ENCODE measurements at regions not wholly inside any gene's neighbourhood (a gene's known extent, or its start where the extent isn't known, plus 50 kb on each side); places are given as distances from the start of the nearest gene placed in this dataset.

GRCh38 chr5:121350181-121350930, 501.3 kb upstream of the FTMT start (continued):
- TF ChIP-seq PBX3 (IDR thresholded peaks at IDR 0.05) (peak; percentile 53; the same call in 1 of the 2 replicates), NFIC (IDR thresholded peaks at IDR 0.05; ENCODE audit: borderline replicate concordance) (no peak; the same call in 1 of the 2 replicates), RXRA (IDR thresholded peaks at IDR 0.05; ENCODE audit: borderline replicate concordance, low read depth) (no peak)

- Histone ChIP-seq H2AFZ (ENCODE audit: low read depth) (no peak overlapping the region), H3K27ac (ENCODE audit: low read depth in 2 of 2, low read length in 1 of 2) (0 out of 4 replicates have a peak overlapping the region, but pooled peaks of 1 of the 2 experiments have one; percentile 1), H3K4me3 (ENCODE audit: low read depth in 2 of 2, low read length in 1 of 2) (no peak overlapping the region), H3K27me3 (ENCODE audit: insufficient read depth) (no peaks in the 10 kb centered on the region), H3K9me3 (no peaks in the 10 kb centered on the region), H3K79me2 (ENCODE audit: insufficient read depth) (no peaks in the 10 kb centered on the region), H3F3A (replicated peaks; ENCODE audit: insufficient read depth) (no peaks in the 10 kb centered on the region), H3K36me3 (replicated peaks in 1 of 2; ENCODE audit: control insufficient read depth in 1 of 2, insufficient read depth in 2 of 2, low read length in 1 of 2) (no peaks in the 10 kb centered on the region), H3K9ac (no peak overlapping the region), H3K9me2 (no peaks in the 10 kb centered on the region), H3K4me2 (no peak overlapping the region), H3K4me1 (ENCODE audit: control insufficient read depth in 1 of 2, insufficient read depth in 2 of 2, low read depth in 1 of 2, low read length in 1 of 2) (0 out of 4 replicates have a peak, but pooled peaks cover 0 to 11% of the 10 kb centered on the region in 2 experiments), H4K20me1 (ENCODE audit: insufficient read depth) (no peaks in the 10 kb centered on the region)
- WGBS (ENCODE audit: low lambda C conversion rate): 37% methylated on average over 3 of the region's 3 CpGs
- ChIA-PET POLR2A (no interaction called here), CTCF (no interaction called here)
- DNase-seq: no peak
- TF ChIP-seq CHD2 (IDR thresholded peaks at IDR 0.05; ENCODE audit: low read length, partially characterized antibody) (no peak), TEAD4 (IDR thresholded peaks at IDR 0.05; ENCODE audit: borderline replicate concordance, insufficient read depth) (no peak), FOSL2 (IDR thresholded peaks at IDR 0.05; ENCODE audit: borderline replicate concordance, low read depth) (peak; percentile 51; the same call in 1 of the 2 replicates), SMC3 (IDR thresholded peaks at IDR 0.05; ENCODE audit: low read depth, low read length) (no peak), NRF1 (IDR thresholded peaks at IDR 0.05; ENCODE audit: low read depth, low read length) (no peak), FOXM1 (IDR thresholded peaks at IDR 0.05; ENCODE audit: low read depth) (no peak), FOXJ3 (CRISPR knock-in tag; IDR thresholded peaks at IDR 0.05) (no peak), EP300 (IDR thresholded peaks at IDR 0.05; ENCODE audit: borderline replicate concordance in 1 of 2, low read depth in 1 of 2, low read length in 1 of 2) (no peak), MEF2A (IDR thresholded peaks at IDR 0.05; ENCODE audit: borderline replicate concordance, low read depth) (no peak), YY1 (IDR thresholded peaks at IDR 0.05; ENCODE audit: low read depth) (no peak), TCF12 (IDR thresholded peaks at IDR 0.05) (no peak), PBX3 (IDR thresholded peaks at IDR 0.05) (peak; percentile 55; the same call in 1 of the 2 replicates), MXI1 (IDR thresholded peaks at IDR 0.05; ENCODE audit: low read depth, low read length) (no peak), SIN3A (IDR thresholded peaks at IDR 0.05; ENCODE audit: borderline replicate concordance, low read depth, low read length) (no peak), REST (IDR thresholded peaks at IDR 0.05; ENCODE audit: low read depth, low read length) (no peak), JUND (IDR thresholded peaks at IDR 0.05) (peak; percentile 23; the same call in 1 of the 2 replicates), CTCF (IDR thresholded peaks at IDR 0.05) (no peak), POLR2AphosphoS5 (IDR thresholded peaks at IDR 0.05; ENCODE audit: low read depth, low read length) (no peak), GATA2 (CRISPR knock-in tag; IDR thresholded peaks at IDR 0.05) (no peak), RXRA (IDR thresholded peaks at IDR 0.05; ENCODE audit: borderline replicate concordance, low read depth) (no peak), EZH2phosphoT487 (IDR thresholded peaks at IDR 0.05; ENCODE audit: borderline replicate concordance, low read depth) (no peak)
- TF ChIP-seq, protein P1, sequence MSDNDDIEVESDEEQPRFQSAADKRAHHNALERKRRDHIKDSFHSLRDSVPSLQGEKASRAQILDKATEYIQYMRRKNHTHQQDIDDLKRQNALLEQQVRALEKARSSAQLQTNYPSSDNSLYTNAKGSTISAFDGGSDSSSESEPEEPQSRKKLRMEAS (IDR thresholded peaks at IDR 0.05; ENCODE audit: low read depth): no peak
Observed at GRCh38 chr5:121366515-121366914, 485.2 kb upstream of the FTMT start.

Data from SK-N-SH (cell line).